Upper lobe of right lung (tissue), 1 donor: ENCODE measurements at regions not wholly inside any gene's neighbourhood (a gene's known extent, or its start where the extent isn't known, plus 50 kb on each side); places are given as distances from the start of the nearest gene placed in this dataset.

Experiments
- ATAC-seq: fragments of 200-7000 bp; cut with Tn5 transposase; one replicate; pipeline ENCODE4 v1.9.1; 2020; ENCODE audit warnings: mild to moderate bottlenecking, moderate library complexity
- DNase-seq: peaks from one replicate; pipeline ENCODE4 v3.0.0-alpha.2; 2020
- H3K27ac ChIP-seq: fragments of 200-600 bp; one replicate; pipeline ENCODE4 v1.8.0; 2022
- H3K27me3 ChIP-seq: fragments of 200-600 bp; one replicate; pipeline ENCODE4 v1.8.0; 2022; ENCODE audit warnings: mild to moderate bottlenecking
- H3K36me3 ChIP-seq: fragments of 200-600 bp; one replicate; pipeline ENCODE4 v1.8.0; 2022
- H3K4me1 ChIP-seq: fragments of 200-600 bp; one replicate; pipeline ENCODE4 v1.8.0; 2022
- H3K4me3 ChIP-seq: fragments of 200-600 bp; one replicate; pipeline ENCODE4 v1.8.0; 2022; ENCODE audit warnings: mild to moderate bottlenecking
- H3K9me3 ChIP-seq: fragments of 200-600 bp; one replicate; pipeline ENCODE4 v1.8.0; 2022
- CTCF ChIP-seq: fragments of 200-600 bp; IDR thresholded peaks from one replicate; pipeline ENCODE4 v1.8.0; 2022; ENCODE audit warnings: antibody characterized with exemption
- intact Hi-C: fragments of 100-400 bp; cut with DNase I; formaldehyde crosslinking; loops from one replicate; pipeline ENCODE4 v1.11.0; 2022
- donor health status: DM: no; HTN: yes; CAD: no; lungs with severe emphysema.

DNA sequence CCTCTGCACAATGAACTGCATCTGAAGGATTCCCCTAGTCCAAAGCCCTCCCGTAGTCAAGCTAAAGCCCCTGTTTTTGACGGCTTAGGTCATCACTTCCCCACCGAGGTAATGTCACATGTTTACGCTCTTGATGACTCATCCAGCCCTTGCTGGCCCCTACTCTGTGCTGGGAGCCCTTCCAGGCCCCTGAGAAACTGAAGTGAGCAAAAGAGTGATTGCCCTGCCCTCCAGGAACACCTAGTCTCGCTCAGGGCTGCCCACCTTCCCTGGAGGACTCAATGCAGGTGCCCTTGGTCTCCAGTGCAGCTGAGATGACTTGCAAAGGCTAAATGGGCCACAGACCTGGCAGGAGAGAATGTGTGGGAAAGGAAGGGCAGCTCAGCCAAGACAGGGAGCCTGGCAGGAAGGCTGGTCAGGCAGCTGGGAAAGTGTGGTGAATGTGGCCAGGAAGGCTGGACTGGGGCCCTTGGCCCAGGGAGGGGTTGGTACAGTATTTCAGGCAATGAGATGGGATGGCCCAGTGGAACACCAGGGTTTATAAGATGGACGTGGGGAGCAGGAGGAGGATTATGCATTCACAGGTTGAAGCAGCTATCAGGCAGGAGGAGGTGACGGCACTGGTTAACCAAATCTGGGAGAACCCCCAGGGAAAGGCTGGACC, 345.6 kb downstream of the NPHP4 start:
- no peak for ATAC-seq
- TF ChIP-seq CTCF: no peak
- Histone ChIP-seq H3K27ac (no peak overlapping the region), H3K9me3 (no peaks in the 10 kb centered on the region), H3K4me1 (no peaks in the 10 kb centered on the region), H3K4me3 (no peak overlapping the region), H3K36me3 (no peaks in the 10 kb centered on the region), H3K27me3 (peaks cover 17% of the 10 kb centered on the region)
- intact Hi-C loops: no loop called here
- no peak for DNase-seq

GRCh38 chr1:5645929-5646328, 346.3 kb downstream of the NPHP4 start:
- ATAC-seq: no peak
- H3K9me3 ChIP-seq: no peaks in the 10 kb centered on the region
- no peak for DNase-seq
- TF ChIP-seq CTCF: no peak
- H3K4me3 ChIP-seq: no peak overlapping the region
- intact Hi-C loops: no loop called here
- H3K27me3 ChIP-seq: peaks cover 10% of the 10 kb centered on the region
- no peak overlapping the region for H3K27ac ChIP-seq
- no peaks in the 10 kb centered on the region for H3K4me1 ChIP-seq
- H3K36me3 ChIP-seq: no peaks in the 10 kb centered on the region

- H3K4me1 ChIP-seq: no peaks in the 10 kb centered on the region
- no peaks in the 10 kb centered on the region for H3K36me3 ChIP-seq
- no peak for TF ChIP-seq CTCF
- DNase-seq (no peak), ATAC-seq (no peak)
- no peak overlapping the region for H3K27ac ChIP-seq
- no peak overlapping the region for H3K4me3 ChIP-seq
- H3K9me3 ChIP-seq: no peaks in the 10 kb centered on the region
- H3K27me3 ChIP-seq: peaks cover 3% of the 10 kb centered on the region
- intact Hi-C loops: no loop called here
Observed at GRCh38 chr1:5645135-5645399, 347.2 kb downstream of the NPHP4 start.

- H3K36me3 ChIP-seq: no peaks in the 10 kb centered on the region
- intact Hi-C loops: no loop called here
- no peak for TF ChIP-seq CTCF
- DNase-seq (no peak), ATAC-seq (no peak)
- H3K9me3 ChIP-seq: no peaks in the 10 kb centered on the region
- H3K4me1 ChIP-seq: no peaks in the 10 kb centered on the region
- no peaks in the 10 kb centered on the region for H3K27me3 ChIP-seq
- no peak overlapping the region for H3K4me3 ChIP-seq
- no peak overlapping the region for H3K27ac ChIP-seq
Observed at GRCh38 chr1:5644281-5645134, 347.7 kb downstream of the NPHP4 start.

DNA sequence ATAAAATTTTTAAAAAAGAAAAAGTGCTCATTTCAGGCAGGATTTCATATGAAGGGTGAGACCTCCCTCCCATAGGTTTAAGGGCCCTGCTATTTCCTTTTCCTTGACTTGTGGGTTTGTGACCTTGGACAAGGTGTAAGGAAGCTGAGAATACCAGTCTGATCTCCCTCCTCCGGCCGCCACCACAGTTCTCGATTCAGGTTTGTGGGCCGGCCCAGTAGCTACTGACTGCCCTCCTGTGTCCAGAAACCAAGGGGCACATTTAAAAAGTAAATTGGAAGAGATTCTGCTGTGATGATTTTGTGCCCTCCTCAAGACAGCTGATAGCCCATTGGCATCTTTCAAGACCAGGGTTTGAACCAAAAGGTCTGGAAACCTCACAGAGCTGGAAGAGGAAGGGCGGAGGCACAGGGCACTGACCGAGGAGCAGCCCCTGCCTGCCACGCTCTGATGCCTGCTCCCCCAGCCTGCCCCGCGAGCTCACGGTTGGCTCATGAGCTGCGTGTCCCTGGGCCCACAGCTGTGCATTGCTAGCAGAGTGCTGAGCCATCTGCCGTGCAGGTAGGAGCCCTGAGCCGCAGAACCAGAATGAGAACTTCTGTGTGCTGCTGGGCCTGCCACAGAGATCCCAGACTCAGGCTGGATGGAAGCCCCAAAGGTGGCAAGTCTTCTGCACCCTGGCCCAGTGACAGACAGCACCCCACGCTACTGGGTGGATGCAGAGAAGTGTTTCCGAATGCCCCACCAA, 348.7 kb downstream of the NPHP4 start:
- Histone ChIP-seq H3K27ac (no peak overlapping the region), H3K4me1 (no peaks in the 10 kb centered on the region), H3K36me3 (no peaks in the 10 kb centered on the region), H3K9me3 (no peaks in the 10 kb centered on the region), H3K27me3 (no peaks in the 10 kb centered on the region), H3K4me3 (no peak overlapping the region)
- intact Hi-C loops: no loop called here
- no peak for DNase-seq
- no peak for TF ChIP-seq CTCF
- no peak for ATAC-seq
